NOMO-1 treated with dmso at 0.1 percent for 144 hours (cell line): ENCODE measurements at regions not wholly inside any gene's neighbourhood (a gene's known extent, or its start where the extent isn't known, plus 50 kb on each side); places are given as distances from the start of the nearest gene placed in this dataset.
A peak's percentile ranks its signal among the peaks of the same experiment; 100 is the strongest.
"Not testable (repeated sequence)": the region's sequence is repeated elsewhere in the genome, so short reads cannot be mapped to it uniquely, and the experiment has no call there.

Experiments used
- DNase-seq: peaks from one replicate; lab custom pipeline; 2025; ENCODE audit not compliant: unreplicated experiment; lab: John Stamatoyannopoulos, UW

- no peak for DNase-seq
Measured at GRCh38 chr6:137654365-137654981, 160.3 kb upstream of the OLIG3 start.

GRCh38 chr6:137655291-137655690, 161.1 kb upstream of the OLIG3 start:
- no peak for DNase-seq

GRCh38 chr6:137656735-137657134, 162.5 kb upstream of the OLIG3 start:
- no peak for DNase-seq

GRCh38 chr6:137657351-137657911, 163.2 kb upstream of the OLIG3 start:
- DNase-seq = no peak

GRCh38 chr6:137658287-137658686, 164.1 kb upstream of the OLIG3 start:
- DNase-seq = no peak

GRCh38 chr6:137659871-137660270, 165.7 kb upstream of the OLIG3 start:
- DNase-seq = no peak

- DNase-seq = no peak
Measured at GRCh38 chr6:137660296-137660731, 166.1 kb upstream of the OLIG3 start.

GRCh38 chr6:137661601-137662000, 167.4 kb upstream of the OLIG3 start:
- no peak for DNase-seq

GRCh38 chr6:137664183-137664582, 170.0 kb upstream of the OLIG3 start:
- no peak for DNase-seq

- no peak for DNase-seq
Measured at GRCh38 chr6:137665342-137665934, 171.2 kb upstream of the OLIG3 start.

- no peak for DNase-seq
Measured at GRCh38 chr6:137666202-137666774, 172.1 kb upstream of the OLIG3 start.

- DNase-seq = no peak
Measured at GRCh38 chr6:137673603-137674002, 179.4 kb upstream of the OLIG3 start.

GRCh38 chr6:137676888-137677287, 182.7 kb upstream of the OLIG3 start:
- no peak for DNase-seq

GRCh38 chr6:137677709-137678108, 183.5 kb upstream of the OLIG3 start:
- peak; percentile 52 for DNase-seq

GRCh38 chr6:137678451-137678850, 184.3 kb upstream of the OLIG3 start:
- no peak for DNase-seq

GRCh38 chr6:137680705-137681346, 186.2 kb upstream of the TNFAIP3 start:
- no peak for DNase-seq

- no peak for DNase-seq
Measured at GRCh38 chr6:137681445-137682009, 185.5 kb upstream of the TNFAIP3 start.

GRCh38 chr6:137682658-137683057, 184.4 kb upstream of the TNFAIP3 start:
- not testable (repeated sequence) for DNase-seq

GRCh38 chr6:137683916-137684315, 183.1 kb upstream of the TNFAIP3 start:
- no peak for DNase-seq

- DNase-seq = no peak
Measured at GRCh38 chr6:137685798-137686375, 181.2 kb upstream of the TNFAIP3 start.

- no peak for DNase-seq
Measured at GRCh38 chr6:137687818-137688217, 179.2 kb upstream of the TNFAIP3 start.
